Mucosa of descending colon (tissue), 3 donors: ENCODE measurements at regions not wholly inside any gene's neighbourhood (a gene's known extent, or its start where the extent isn't known, plus 50 kb on each side); places are given as distances from the start of the nearest gene placed in this dataset.

Experiments used
- ATAC-seq: fragments of 200-7000 bp; cut with Tn5 transposase; one replicate; pipeline ENCODE4 v1.9.1; 2020; ENCODE audit warnings: mild to moderate bottlenecking, moderate library complexity
- DNase-seq, 3 donors: peaks; one replicate each; pipeline ENCODE4 v3.0.0-alpha.2; 2020
- H3K36me3 ChIP-seq: fragments of 200-600 bp; one replicate; pipeline ENCODE4 v1.8.0; 2021; ENCODE audit warnings: low read depth, mild to moderate bottlenecking
- H3K4me1 ChIP-seq: fragments of 200-600 bp; one replicate; pipeline ENCODE4 v1.8.0; 2021; ENCODE audit warnings: low read depth, mild to moderate bottlenecking
- H3K4me3 ChIP-seq: fragments of 200-600 bp; one replicate; pipeline ENCODE4 v1.8.0; 2021; ENCODE audit warnings: mild to moderate bottlenecking
- H3K9me3 ChIP-seq: fragments of 200-600 bp; one replicate; pipeline ENCODE4 v1.8.0; 2021; ENCODE audit warnings: mild to moderate bottlenecking
- CTCF ChIP-seq: fragments of 200-600 bp; IDR thresholded peaks from one replicate; pipeline ENCODE4 v1.8.0; 2022; ENCODE audit warnings: antibody characterized with exemption, mild to moderate bottlenecking
- intact Hi-C, 2 donors: fragments of 100-400 bp; cut with DNase I in 1 of 2; cut with micrococcal nuclease in 1 of 2; formaldehyde crosslinking; loops; one replicate each; pipeline versions ENCODE4 v1.11.0 to v1.11.1; 2022; cut with DNase I, micrococcal nuclease
- donor health status: DM: no; HTN: no; CAD: no; lungs with moderate emphysema.
- donor health status: DM: no; HTN: no; CAD: no.
- donor health status: DM: no; HTN: yes; CAD: no.

- ATAC-seq = no peak
These were observed 205.9 kb downstream of the ARL4A start for GRCh38 chr7:12893292-12893691.

GRCh38 chr7:12895296-12895695 is 207.9 kb downstream of the ARL4A start:
- DNase-seq (no peak), ATAC-seq (no peak)
- no peak for TF ChIP-seq CTCF
- intact Hi-C loops = no loop called here
- no peaks in the 10 kb centered on the region for H3K36me3 ChIP-seq
- H3K4me1 ChIP-seq = no peaks in the 10 kb centered on the region
- no peak overlapping the region for H3K4me3 ChIP-seq
- no peaks in the 10 kb centered on the region for H3K9me3 ChIP-seq

More at GRCh38 chr7:12893292-12893691, 205.9 kb downstream of the ARL4A start:
- H3K4me3 ChIP-seq = no peak overlapping the region
- no peaks in the 10 kb centered on the region for H3K4me1 ChIP-seq
- no peaks in the 10 kb centered on the region for H3K9me3 ChIP-seq
- no peak for TF ChIP-seq CTCF
- no peak for DNase-seq
- intact Hi-C loops = no loop called here
- H3K36me3 ChIP-seq = no peaks in the 10 kb centered on the region

- Histone ChIP-seq H3K4me1 (no peaks in the 10 kb centered on the region), H3K36me3 (no peaks in the 10 kb centered on the region), H3K9me3 (no peaks in the 10 kb centered on the region), H3K4me3 (no peak overlapping the region)
- DNase-seq = no peak
- no peak for ATAC-seq
- intact Hi-C loops = no loop called here
- TF ChIP-seq CTCF = no peak
These were observed 208.9 kb downstream of the ARL4A start for GRCh38 chr7:12896316-12896715.

GRCh38 chr7:12898004-12898403 is 210.6 kb downstream of the ARL4A start:
- no peak for ATAC-seq

GRCh38 chr7:12898620-12899019 is 211.2 kb downstream of the ARL4A start:
- no peaks in the 10 kb centered on the region for H3K36me3 ChIP-seq
- H3K4me3 ChIP-seq = no peak overlapping the region
- intact Hi-C loops = no loop called here
- H3K9me3 ChIP-seq = no peaks in the 10 kb centered on the region
- TF ChIP-seq CTCF = no peak
- DNase-seq (no peak), ATAC-seq (no peak)
- H3K4me1 ChIP-seq = no peaks in the 10 kb centered on the region

More at GRCh38 chr7:12898004-12898403, 210.6 kb downstream of the ARL4A start:
- H3K36me3 ChIP-seq = no peaks in the 10 kb centered on the region
- no peaks in the 10 kb centered on the region for H3K4me1 ChIP-seq
- intact Hi-C loops = no loop called here
- no peak for DNase-seq
- TF ChIP-seq CTCF = no peak
- no peak overlapping the region for H3K4me3 ChIP-seq
- H3K9me3 ChIP-seq = no peaks in the 10 kb centered on the region

GRCh38 chr7:12905671-12906070 is 218.2 kb downstream of the ARL4A start:
- Histone ChIP-seq H3K36me3 (no peaks in the 10 kb centered on the region), H3K4me3 (no peak overlapping the region), H3K9me3 (no peaks in the 10 kb centered on the region), H3K4me1 (no peaks in the 10 kb centered on the region)
- no peak for ATAC-seq
- TF ChIP-seq CTCF = no peak
- DNase-seq = no peak
- intact Hi-C loops = no loop called here
